ENCODE measurements at regions not wholly inside any gene's neighbourhood (a gene's known extent, or its start where the extent isn't known, plus 50 kb on each side); places are given as distances from the start of the nearest gene placed in this dataset.

DNA sequence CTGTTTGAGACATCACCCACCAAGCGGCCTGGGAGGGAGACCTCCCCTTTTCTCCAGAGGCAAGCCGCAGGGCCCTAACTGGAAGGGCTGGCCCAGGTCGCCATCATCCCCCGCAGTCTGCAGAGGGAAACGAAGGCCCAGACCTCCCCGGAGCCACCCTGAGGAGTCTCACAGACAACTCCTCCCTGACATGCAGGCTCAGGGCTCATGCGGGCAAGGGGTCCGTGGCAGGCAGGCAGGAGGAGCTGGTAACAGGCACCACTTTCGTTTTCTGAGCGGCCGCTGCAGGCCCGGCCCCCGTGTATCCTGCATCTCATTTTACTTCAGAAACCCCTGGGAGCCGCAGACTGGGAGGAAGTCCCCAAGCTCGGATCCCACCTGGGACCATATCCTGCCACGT, 192.0 kb upstream of the PPP1R26 start:
- Histone ChIP-seq H3K9me1 (ENCODE audit: insufficient read depth, low read length) (no peaks in the 10 kb centered on the region), H4K91ac (ENCODE audit: insufficient read depth, low read depth, low read length) (no peak overlapping the region), H3K9ac (ENCODE audit: low read depth, low read length) (no peak overlapping the region), H3K9me3 (ENCODE audit: control insufficient read depth, insufficient read depth, low read length) (peaks cover 23% of the 10 kb centered on the region), H3K36me3 (ENCODE audit: control insufficient read depth, insufficient read depth, low read length) (no peaks in the 10 kb centered on the region), H3K4me1 (ENCODE audit: control insufficient read depth, insufficient read depth, low read length) (no peaks in the 10 kb centered on the region), H3K27me3 (ENCODE audit: control insufficient read depth, insufficient read depth, low read length) (no peaks in the 10 kb centered on the region), H2BK5ac (ENCODE audit: low read depth, low read length, poor library complexity, severe bottlenecking) (no peak overlapping the region), H3K23ac (ENCODE audit: low read depth, low read length) (no peak overlapping the region), H3K27ac (ENCODE audit: insufficient read depth, low read length) (no peak overlapping the region), H4K5ac (ENCODE audit: low read depth, low read length) (no peak overlapping the region), H2BK20ac (ENCODE audit: low read depth, low read length) (no peak overlapping the region), H3K4ac (ENCODE audit: low read depth, low read length) (no peak overlapping the region), H3K18ac (ENCODE audit: low read depth, low read length) (no peak overlapping the region), H4K8ac (ENCODE audit: low read depth in 2 of 2, low read length in 2 of 2) (no peak overlapping the region), H2BK120ac (ENCODE audit: low read depth, low read length) (no peak overlapping the region), H3K79me1 (ENCODE audit: low read depth in 1 of 2, low read length in 2 of 2) (no peaks in the 10 kb centered on the region), H2AK5ac (ENCODE audit: low read depth, low read length) (no peak overlapping the region), H2BK15ac (ENCODE audit: low read depth, low read length) (no peak overlapping the region), H3K4me2 (ENCODE audit: low read depth, low read length) (no peak overlapping the region), H2AFZ (replicated peaks; ENCODE audit: low read length, poor library complexity) (no peak overlapping the region), H3K56ac (ENCODE audit: extremely low read depth, insufficient read depth, low read length) (no peak overlapping the region), H3K4me3 (ENCODE audit: insufficient read depth, low read depth, low read length) (no peak overlapping the region), H4K20me1 (ENCODE audit: insufficient read depth, low read length) (no peaks in the 10 kb centered on the region), H2AK9ac (replicated peaks; ENCODE audit: low read depth, low read length, poor library complexity) (no peak overlapping the region), H3K14ac (replicated peaks; ENCODE audit: low read depth, low read length) (no peak overlapping the region)
- intact Hi-C loops (cut with micrococcal nuclease) (no loop called here), dilution Hi-C loops (cut with HindIII; ENCODE audit: low sequenced_read_pairs, unreplicated experiment) (no loop called here), in situ Hi-C loops (cut with MboI; ENCODE audit: low sequenced_read_pairs) (no loop called here)
- no TSS peak for BruUV-seq (replicated peaks)
- ChIA-PET CTCF (no interaction called here), POLR2A (ENCODE audit: unreplicated experiment) (no interaction called here)
- TF ChIP-seq NFE2L2 (IDR thresholded peaks at IDR 0.05; ENCODE audit: low read depth, low read length) (no peak), MXI1 (IDR thresholded peaks at IDR 0.05; ENCODE audit: borderline replicate concordance, low read depth, low read length) (no peak), CHD1 (IDR thresholded peaks at IDR 0.05; ENCODE audit: low read depth, low read length) (no peak), MAZ (IDR thresholded peaks at IDR 0.05; ENCODE audit: borderline replicate concordance, low read depth, low read length) (no peak)
- TF ChIP-seq, protein P1, sequence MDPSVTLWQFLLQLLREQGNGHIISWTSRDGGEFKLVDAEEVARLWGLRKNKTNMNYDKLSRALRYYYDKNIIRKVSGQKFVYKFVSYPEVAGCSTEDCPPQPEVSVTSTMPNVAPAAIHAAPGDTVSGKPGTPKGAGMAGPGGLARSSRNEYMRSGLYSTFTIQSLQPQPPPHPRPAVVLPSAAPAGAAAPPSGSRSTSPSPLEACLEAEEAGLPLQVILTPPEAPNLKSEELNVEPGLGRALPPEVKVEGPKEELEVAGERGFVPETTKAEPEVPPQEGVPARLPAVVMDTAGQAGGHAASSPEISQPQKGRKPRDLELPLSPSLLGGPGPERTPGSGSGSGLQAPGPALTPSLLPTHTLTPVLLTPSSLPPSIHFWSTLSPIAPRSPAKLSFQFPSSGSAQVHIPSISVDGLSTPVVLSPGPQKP (IDR thresholded peaks at IDR 0.05; ENCODE audit: borderline replicate concordance, low read depth, low read length): no peak
- TF ChIP-seq, protein P2, sequence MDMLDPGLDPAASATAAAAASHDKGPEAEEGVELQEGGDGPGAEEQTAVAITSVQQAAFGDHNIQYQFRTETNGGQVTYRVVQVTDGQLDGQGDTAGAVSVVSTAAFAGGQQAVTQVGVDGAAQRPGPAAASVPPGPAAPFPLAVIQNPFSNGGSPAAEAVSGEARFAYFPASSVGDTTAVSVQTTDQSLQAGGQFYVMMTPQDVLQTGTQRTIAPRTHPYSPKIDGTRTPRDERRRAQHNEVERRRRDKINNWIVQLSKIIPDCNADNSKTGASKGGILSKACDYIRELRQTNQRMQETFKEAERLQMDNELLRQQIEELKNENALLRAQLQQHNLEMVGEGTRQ (IDR thresholded peaks at IDR 0.05; ENCODE audit: low read depth, low read length): no peak
- TF ChIP-seq, protein P3, sequence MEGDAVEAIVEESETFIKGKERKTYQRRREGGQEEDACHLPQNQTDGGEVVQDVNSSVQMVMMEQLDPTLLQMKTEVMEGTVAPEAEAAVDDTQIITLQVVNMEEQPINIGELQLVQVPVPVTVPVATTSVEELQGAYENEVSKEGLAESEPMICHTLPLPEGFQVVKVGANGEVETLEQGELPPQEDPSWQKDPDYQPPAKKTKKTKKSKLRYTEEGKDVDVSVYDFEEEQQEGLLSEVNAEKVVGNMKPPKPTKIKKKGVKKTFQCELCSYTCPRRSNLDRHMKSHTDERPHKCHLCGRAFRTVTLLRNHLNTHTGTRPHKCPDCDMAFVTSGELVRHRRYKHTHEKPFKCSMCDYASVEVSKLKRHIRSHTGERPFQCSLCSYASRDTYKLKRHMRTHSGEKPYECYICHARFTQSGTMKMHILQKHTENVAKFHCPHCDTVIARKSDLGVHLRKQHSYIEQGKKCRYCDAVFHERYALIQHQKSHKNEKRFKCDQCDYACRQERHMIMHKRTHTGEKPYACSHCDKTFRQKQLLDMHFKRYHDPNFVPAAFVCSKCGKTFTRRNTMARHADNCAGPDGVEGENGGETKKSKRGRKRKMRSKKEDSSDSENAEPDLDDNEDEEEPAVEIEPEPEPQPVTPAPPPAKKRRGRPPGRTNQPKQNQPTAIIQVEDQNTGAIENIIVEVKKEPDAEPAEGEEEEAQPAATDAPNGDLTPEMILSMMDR (conservative IDR thresholded peaks at IDR 0.05; ENCODE audit: low read depth, low read length): no peak
- DNase-seq (no peak), ATAC-seq (ENCODE audit: low read depth) (no peak)
- WGBS, 2 experiments (ENCODE audit: extremely low coverage in 2 of 2, insufficient read length in 1 of 2): 63% methylated on average over 5 of the region's 16 CpGs; no CpG with 5 or more reads in 1 of the 2 experiments

Measured in IMR-90 (cell line).